ENCODE measurements at regions not wholly inside any gene's neighbourhood (a gene's known extent, or its start where the extent isn't known, plus 50 kb on each side); places are given as distances from the start of the nearest gene placed in this dataset.

DNA sequence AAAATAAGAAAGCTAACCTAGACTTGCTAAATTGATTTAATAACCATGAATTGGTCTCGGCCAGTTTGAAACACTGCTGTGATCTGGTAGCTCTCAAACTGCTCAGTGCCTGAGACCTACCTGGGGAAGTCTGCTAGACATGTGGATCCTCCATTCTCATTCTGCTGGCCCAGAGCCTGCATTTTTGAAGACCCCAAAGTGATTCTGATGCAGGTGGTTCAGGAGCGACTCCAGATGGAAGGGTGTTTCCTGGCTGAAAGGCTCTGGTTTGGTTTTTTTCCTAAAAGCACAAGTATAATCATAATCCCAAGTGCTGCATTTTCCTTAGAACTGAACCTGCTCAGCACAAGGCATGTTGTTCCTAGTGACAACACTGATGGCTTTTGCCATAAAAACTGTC, 159.5 kb downstream of the ZNF664 start:
- Histone ChIP-seq H3K4me1 (replicated peaks in 1 of 4; ENCODE audit: control insufficient read depth in 3 of 4, insufficient read depth in 4 of 4, low read length in 3 of 4) (peaks cover 3 to 14% (median 8%) of the 10 kb centered on the region in 4 experiments; a peak in 6 of 7 replicates), H2BK5ac (ENCODE audit: low read depth, low read length) (peak overlapping the region; percentile 27; the same call in 1 of the 2 replicates), H3K56ac (replicated peaks; ENCODE audit: insufficient read length, low read depth, low read length) (no peak overlapping the region), H2BK120ac (replicated peaks; ENCODE audit: low read depth, low read length) (peak overlapping the region; percentile 6), H3K18ac (ENCODE audit: extremely low read depth, low read length) (no peak overlapping the region), H2AFZ (ENCODE audit: low read length) (no peak overlapping the region), H4K20me1 (replicated peaks in 1 of 2; ENCODE audit: control insufficient read depth in 1 of 2, insufficient read depth in 2 of 2, low read length in 2 of 2) (no peaks in the 10 kb centered on the region), H3K4ac (replicated peaks; ENCODE audit: insufficient read length, low read depth, low read length) (no peak overlapping the region), H3K23me2 (ENCODE audit: low read depth, low read length) (no peaks in the 10 kb centered on the region), H3K79me2 (ENCODE audit: control insufficient read depth in 1 of 2, insufficient read depth in 2 of 2, low read length in 2 of 2) (no peaks in the 10 kb centered on the region), H4K5ac (ENCODE audit: insufficient read length, low read depth, low read length) (no peak overlapping the region), H2AK5ac (ENCODE audit: low read depth, low read length) (peak overlapping the region; percentile 93; the same call in 1 of the 2 replicates), H3K9me3 (ENCODE audit: insufficient read depth in 2 of 2, low read depth in 1 of 2, low read length in 1 of 2) (peaks cover 6% of the 10 kb centered on the region in 2 experiments; a peak in 3 of 4 replicates), H3K27ac (ENCODE audit: low read depth, low read length) (no peak overlapping the region), H3K23ac (ENCODE audit: insufficient read length) (no peak overlapping the region), H3K36me3 (ENCODE audit: control insufficient read depth in 2 of 4, insufficient read depth in 4 of 4, low read length in 3 of 4) (no peaks in the 10 kb centered on the region), H2BK20ac (ENCODE audit: low read length) (peak overlapping the region; percentile 98), H3K4me2 (ENCODE audit: insufficient read depth in 1 of 2, low read depth in 2 of 2, low read length in 2 of 2) (no peak overlapping the region), H2BK15ac (ENCODE audit: low read length) (no peak overlapping the region), H3K4me3 (ENCODE audit: extremely low read depth in 1 of 4, insufficient read depth in 2 of 4, low read depth in 3 of 4, low read length in 4 of 4) (no peak overlapping the region), H3K9ac (replicated peaks in 1 of 4; ENCODE audit: extremely low read depth in 1 of 4, low read depth in 3 of 4, low read length in 3 of 4) (no peak overlapping the region), H3K27me3 (replicated peaks in 1 of 4; ENCODE audit: control insufficient read depth in 3 of 4, extremely low read depth in 1 of 4, insufficient read depth in 3 of 4, low read length in 3 of 4) (no peaks in the 10 kb centered on the region; a peak in 1 of 7 replicates), H4K8ac (ENCODE audit: extremely low read depth, insufficient read depth, low read length) (no peak overlapping the region), H3K79me1 (ENCODE audit: low read depth, low read length) (no peaks in the 10 kb centered on the region), H2BK12ac (ENCODE audit: low read depth, low read length) (peak overlapping the region; percentile 64), H3K14ac (ENCODE audit: insufficient read length) (no peak overlapping the region), H4K91ac (replicated peaks; ENCODE audit: insufficient read length, low read length) (peak overlapping the region; percentile 97)
- POLR2A ChIA-PET (ENCODE audit: partially characterized antibody) = interaction anchor here (1.4 to 4.3 kb wide), 4 partner anchors 8 to 16 kb away, joined by 3 to 32 read pairs (median 9); no protein-coding TSS in a partner anchor
- CTCF ChIA-PET (ENCODE audit: partially characterized antibody) = interaction anchor here (0.6 to 1.2 kb wide), 3 partner anchors 13 to 53 kb away, joined by 3 read pairs; no protein-coding TSS in a partner anchor
- no peak for TF ChIP-seq POU5F1 (IDR thresholded peaks at IDR 0.05; ENCODE audit: low read depth, low read length)
- TF ChIP-seq SP4 (IDR thresholded peaks at IDR 0.05; ENCODE audit: low read length) = no peak
- no peak for TF ChIP-seq YY1 (IDR thresholded peaks at IDR 0.05; ENCODE audit: low read depth, low read length)
- no peak for TF ChIP-seq SRF (IDR thresholded peaks at IDR 0.05; ENCODE audit: low read depth, low read length)
- TF ChIP-seq BACH1 (IDR thresholded peaks at IDR 0.05; ENCODE audit: low read length) = no peak
- TF ChIP-seq POLR2AphosphoS5 (IDR thresholded peaks at IDR 0.05; ENCODE audit: low read depth, low read length) = no peak
- TF ChIP-seq, protein P1, sequence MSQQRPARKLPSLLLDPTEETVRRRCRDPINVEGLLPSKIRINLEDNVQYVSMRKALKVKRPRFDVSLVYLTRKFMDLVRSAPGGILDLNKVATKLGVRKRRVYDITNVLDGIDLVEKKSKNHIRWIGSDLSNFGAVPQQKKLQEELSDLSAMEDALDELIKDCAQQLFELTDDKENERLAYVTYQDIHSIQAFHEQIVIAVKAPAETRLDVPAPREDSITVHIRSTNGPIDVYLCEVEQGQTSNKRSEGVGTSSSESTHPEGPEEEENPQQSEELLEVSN (IDR thresholded peaks at IDR 0.05) = peak; percentile 19; the same call in 1 of the 2 replicates
- no peak for TF ChIP-seq BCL11A (IDR thresholded peaks at IDR 0.05; ENCODE audit: low read depth in 2 of 2, low read length in 2 of 2)
- FAIRE-seq (no peak), DNase-seq (ENCODE audit: low read depth in 1 of 2, low spot score in 2 of 2) (no peak)
- 81% methylated on average over 2 of the region's 2 CpGs; no CpG with 5 or more reads in 1 of the 2 experiments for WGBS, 2 experiments (ENCODE audit: extremely low coverage in 1 of 2, insufficient coverage in 1 of 2, insufficient read length in 1 of 2, insufficient replicate concordance in 2 of 2, low coverage in 1 of 2, low lambda C conversion rate in 2 of 2, missing lambda C conversion rate in 1 of 2)
